HCT116 (cell line): ENCODE measurements at regions not wholly inside any gene's neighbourhood (a gene's known extent, or its start where the extent isn't known, plus 50 kb on each side); places are given as distances from the start of the nearest gene placed in this dataset.

Source experiments
- ATAC-seq: fragments of 200-7000 bp; cut with Tn5 transposase; 2 replicates; pipeline ENCODE4 v1.9.1; 2020; ENCODE audit warnings: mild to moderate bottlenecking, moderate library complexity
- BruUV-seq: library from RNA; stranded (reverse); fragments of 400-500 nt; replicated peaks from 2 replicates; lab custom pipeline; 2021; lab: Mats Ljungman, UMichigan
- CTCF ChIA-PET: fragments of 300-600 bp; sonication (Branson Sonifier 250); formaldehyde crosslinking; loops from one replicate; lab custom pipeline; 2021; ENCODE audit warnings: antibody characterized with exemption; lab: Charles Lee
- POLR2A ChIA-PET: fragments of 300-600, 350-600 bp; sonication (Branson Sonifier 250); formaldehyde crosslinking; loops from one replicate; lab custom pipeline; 2021; ENCODE audit warnings: antibody characterized with exemption; lab: Charles Lee
- RAD21 ChIA-PET, 2 experiments: fragments of 300-600 bp; sonication (Branson Sonifier 250); formaldehyde crosslinking; loops; one replicate each; lab custom pipeline; 2023; ENCODE audit warnings: low total read pairs in 2 of 2; ENCODE audit not compliant: uncharacterized antibody in 2 of 2, unreplicated experiment in 2 of 2, low non-redundant PET in 1 of 2; lab: Charles Lee
- DNase-seq: peaks from one replicate; pipeline ENCODE4 v3.0.0-alpha.2; 2010; ENCODE audit warnings: low read depth, low spot score
- H2AFZ ChIP-seq: fragments of 200-600 bp; shearing (Covaris generic), sonication (generic); 2 replicates; pipeline ENCODE4 v1.6.1; 2017; ENCODE audit warnings: low read depth, mixed run types, mixed read lengths, antibody characterized with exemption, low read length; ENCODE audit not compliant: poor library complexity, severe bottlenecking
- H3K27ac ChIP-seq: 2 replicates; pipeline ENCODE4 v1.5.1; 2012; ENCODE audit warnings: low read depth, low read length
- H3K27me3 ChIP-seq: fragments of 200-600 bp; sonication (generic); 2 replicates; pipeline ENCODE4 v1.6.1; 2016; ENCODE audit warnings: mixed run types, low read length, mixed read lengths; ENCODE audit not compliant: insufficient read depth
- H3K36me3 ChIP-seq, 2 experiments: fragments of 200-500 bp in 1 of 2; fragments of 200-600 bp in 1 of 2; sonication (Bioruptor generic) in 1 of 2; sonication (generic) in 1 of 2; 2 replicates each; pipeline versions ENCODE4 v1.5.1 to v1.6.1; 2014 to 2016; ENCODE audit warnings: low read length in 2 of 2, inconsistent platforms in 1 of 2, mixed read lengths in 1 of 2, mixed run types in 1 of 2; ENCODE audit not compliant: insufficient read depth in 2 of 2, control insufficient read depth in 1 of 2
- H3K4me1 ChIP-seq, 2 experiments: fragments of 200-600 bp in 1 of 2; sonication (generic) in 1 of 2; 2 replicates each; pipeline versions ENCODE4 v1.5.1 to v1.6.1; 2012 to 2017; ENCODE audit warnings: low read length in 2 of 2, inconsistent platforms in 1 of 2, mild to moderate bottlenecking in 1 of 2, mixed read lengths in 1 of 2, mixed run types in 1 of 2, moderate library complexity in 1 of 2; ENCODE audit not compliant: insufficient read depth in 2 of 2, control insufficient read depth in 1 of 2
- H3K4me2 ChIP-seq: fragments of 200-600 bp; sonication (generic); 2 replicates; pipeline ENCODE4 v1.6.1; 2017; ENCODE audit warnings: mixed run types, low read length, mixed read lengths
- H3K4me3 ChIP-seq, 2 experiments: fragments of 200-600 bp in 1 of 2; sonication (generic) in 1 of 2; replicated peaks in 1 of 2; 2 replicates each; pipeline ENCODE4 v1.5.1; 2011 to 2016; ENCODE audit warnings: low read length in 2 of 2, control low read depth in 1 of 2, low read depth in 1 of 2, mild to moderate bottlenecking in 1 of 2, mixed read lengths in 1 of 2, mixed run types in 1 of 2
- H3K79me2 ChIP-seq: fragments of 200-600 bp; sonication (generic); 2 replicates; pipeline ENCODE4 v1.6.1; 2017; ENCODE audit warnings: mild to moderate bottlenecking, mixed run types, low read length, moderate library complexity, mixed read lengths; ENCODE audit not compliant: insufficient read depth
- H3K9ac ChIP-seq: fragments of 200-600 bp; sonication (generic); 2 replicates; pipeline ENCODE4 v1.6.1; 2016; ENCODE audit warnings: low read length, mixed read lengths
- H3K9me2 ChIP-seq: fragments of 200-600 bp; sonication (generic), shearing (Covaris generic); 2 replicates; pipeline ENCODE4 v1.6.1; 2017; ENCODE audit warnings: mixed run types, mild to moderate bottlenecking, moderate library complexity; ENCODE audit not compliant: insufficient read depth
- H3K9me3 ChIP-seq, 2 experiments: fragments of 200-500 bp in 1 of 2; fragments of 200-600 bp in 1 of 2; sonication (Bioruptor generic) in 1 of 2; sonication (generic) in 1 of 2; 2 replicates each; pipeline ENCODE4 v1.6.1; 2014 to 2017; ENCODE audit warnings: low read length in 2 of 2, mixed read lengths in 2 of 2, inconsistent platforms in 1 of 2, low read depth in 1 of 2, mild to moderate bottlenecking in 1 of 2, mixed run types in 1 of 2, moderate library complexity in 1 of 2; ENCODE audit not compliant: control insufficient read depth in 1 of 2, insufficient read depth in 1 of 2
- H4K20me1 ChIP-seq: fragments of 200-600 bp; sonication (generic), shearing (Covaris generic); 2 replicates; pipeline ENCODE4 v1.6.1; 2017; ENCODE audit warnings: mixed run types, mild to moderate bottlenecking, moderate library complexity; ENCODE audit not compliant: insufficient read depth
- CBX3 ChIP-seq: IDR thresholded peaks from 2 replicates; pipeline ENCODE4 v1.6.1; 2012; ENCODE audit warnings: low read depth
- EGR1 ChIP-seq: IDR thresholded peaks from 2 replicates; pipeline ENCODE4 v1.6.1; 2012; ENCODE audit warnings: low read depth
- EZH2 ChIP-seq: fragments of 200-600 bp; sonication (generic); IDR thresholded peaks from 2 replicates; pipeline ENCODE4 v1.6.1; 2017; ENCODE audit warnings: antibody characterized with exemption, mixed run types
- EZH2phosphoT487 ChIP-seq: fragments of 200-600 bp; IDR thresholded peaks from 2 replicates; pipeline ENCODE4 v1.6.1; 2018; ENCODE audit warnings: antibody characterized with exemption, borderline replicate concordance
- JUND ChIP-seq: IDR thresholded peaks from 2 replicates; pipeline ENCODE4 v1.6.1; 2012
- POLR2A ChIP-seq: IDR thresholded peaks from 2 replicates; pipeline ENCODE4 v1.7.0; 2011; ENCODE audit warnings: borderline replicate concordance; ENCODE audit not compliant: insufficient read depth, insufficient read length; ENCODE audit errors: extremely low read depth
- POLR2AphosphoS5 ChIP-seq: IDR thresholded peaks from 2 replicates; pipeline ENCODE4 v1.6.1; 2011; ENCODE audit warnings: mild to moderate bottlenecking, low read depth, low read length, moderate library complexity
- RAD21 ChIP-seq: IDR thresholded peaks from 2 replicates; pipeline ENCODE4 v1.6.1; 2012; ENCODE audit warnings: low read depth, mild to moderate bottlenecking
- SIN3A ChIP-seq: IDR thresholded peaks from 2 replicates; pipeline ENCODE4 v1.6.1; 2012; ENCODE audit warnings: low read depth
- SRF ChIP-seq: IDR thresholded peaks from 2 replicates; pipeline ENCODE4 v1.6.1; 2012; ENCODE audit warnings: low read depth
- YY1 ChIP-seq: IDR thresholded peaks from 2 replicates; pipeline ENCODE4 v1.6.1; 2011; ENCODE audit warnings: low read length, low read depth, moderate library complexity, mild to moderate bottlenecking; ENCODE audit not compliant: insufficient replicate concordance; ENCODE audit errors: extremely low read depth
- ZNF274 ChIP-seq: fragments of 200-500 bp; sonication (Bioruptor generic); IDR thresholded peaks from 2 replicates; pipeline ENCODE4 v1.6.1; 2014; ENCODE audit warnings: mild to moderate bottlenecking, low read depth, low read length, inconsistent platforms
- intact Hi-C: fragments of 100-400 bp; cut with micrococcal nuclease; formaldehyde crosslinking; loops from 2 replicates; pipeline ENCODE4 v1.10.0; 2022
- TF ChIP-seq, protein P1 (sequence below): IDR thresholded peaks from 2 replicates; pipeline ENCODE4 v1.6.1; 2012
- TF ChIP-seq, protein P2 (sequence below): IDR thresholded peaks from 2 replicates; pipeline ENCODE4 v1.6.1; 2012; ENCODE audit warnings: low read depth
- TF ChIP-seq, protein P3 (sequence below), 3 experiments: fragments of 200-600 bp in 1 of 3; sonication (generic) in 1 of 3; IDR thresholded peaks in 2 of 3; conservative IDR thresholded peaks in 1 of 3; 2 replicates each; pipeline ENCODE4 v1.5.1; 2012 to 2017; ENCODE audit warnings: low read depth in 2 of 3, low read length in 2 of 3, antibody characterized with exemption in 1 of 3, borderline replicate concordance in 1 of 3, control low read depth in 1 of 3, mild to moderate bottlenecking in 1 of 3, mixed read lengths in 1 of 3, mixed run types in 1 of 3, moderate library complexity in 1 of 3; ENCODE audit not compliant: insufficient read depth in 1 of 3

DNA sequence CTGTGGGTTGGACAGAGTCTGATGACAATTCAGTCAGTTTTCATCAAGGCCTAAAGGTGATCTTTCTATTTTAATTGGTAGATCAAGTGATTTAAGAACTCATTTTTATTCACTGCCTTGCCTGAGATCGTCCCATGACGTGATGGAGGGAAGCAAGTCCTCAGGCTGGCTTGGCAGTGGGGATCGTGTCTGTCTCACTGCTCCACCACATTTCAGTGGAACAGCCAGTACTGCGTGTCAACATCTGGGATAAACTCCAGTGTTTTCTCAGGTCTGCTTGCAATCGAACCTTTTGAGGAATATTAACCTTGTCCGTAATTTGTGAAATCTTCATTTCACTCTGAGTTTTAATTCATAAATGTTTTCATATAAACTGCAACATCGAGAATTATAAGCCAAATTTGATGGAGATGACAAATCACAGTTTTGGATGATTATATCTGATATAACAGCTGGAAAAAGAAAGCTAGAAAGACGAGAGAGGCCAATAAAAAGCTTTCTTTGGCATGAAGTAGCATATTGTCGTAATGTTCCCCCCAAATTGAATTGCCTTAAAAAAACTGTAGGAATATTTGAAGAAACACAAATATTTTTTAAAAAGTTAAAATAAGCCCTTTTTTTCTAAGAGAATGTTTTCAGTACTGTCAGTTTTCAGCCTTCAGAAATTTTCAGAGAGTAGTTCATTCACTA is 414.7 kb upstream of the SPRED2 start:
- Histone ChIP-seq H2AFZ (no peak overlapping the region), H3K79me2 (no peaks in the 10 kb centered on the region), H3K27ac (no peak overlapping the region), H3K4me2 (no peak overlapping the region), H3K27me3 (peaks cover 57% of the 10 kb centered on the region), H4K20me1 (no peaks in the 10 kb centered on the region), H3K4me1 (no peaks in the 10 kb centered on the region), H3K9ac (no peak overlapping the region), H3K4me3 (no peak overlapping the region), H3K9me3 (no peaks in the 10 kb centered on the region), H3K9me2 (no peaks in the 10 kb centered on the region), H3K36me3 (no peaks in the 10 kb centered on the region)
- DNase-seq (no peak), ATAC-seq (no peak)
- no peak for TF ChIP-seq EGR1
- TF ChIP-seq CBX3: no peak
- TF ChIP-seq POLR2AphosphoS5: no peak
- TF ChIP-seq, protein P1, sequence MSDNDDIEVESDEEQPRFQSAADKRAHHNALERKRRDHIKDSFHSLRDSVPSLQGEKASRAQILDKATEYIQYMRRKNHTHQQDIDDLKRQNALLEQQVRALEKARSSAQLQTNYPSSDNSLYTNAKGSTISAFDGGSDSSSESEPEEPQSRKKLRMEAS: no peak
- no peak for TF ChIP-seq EZH2
- TF ChIP-seq, protein P2, sequence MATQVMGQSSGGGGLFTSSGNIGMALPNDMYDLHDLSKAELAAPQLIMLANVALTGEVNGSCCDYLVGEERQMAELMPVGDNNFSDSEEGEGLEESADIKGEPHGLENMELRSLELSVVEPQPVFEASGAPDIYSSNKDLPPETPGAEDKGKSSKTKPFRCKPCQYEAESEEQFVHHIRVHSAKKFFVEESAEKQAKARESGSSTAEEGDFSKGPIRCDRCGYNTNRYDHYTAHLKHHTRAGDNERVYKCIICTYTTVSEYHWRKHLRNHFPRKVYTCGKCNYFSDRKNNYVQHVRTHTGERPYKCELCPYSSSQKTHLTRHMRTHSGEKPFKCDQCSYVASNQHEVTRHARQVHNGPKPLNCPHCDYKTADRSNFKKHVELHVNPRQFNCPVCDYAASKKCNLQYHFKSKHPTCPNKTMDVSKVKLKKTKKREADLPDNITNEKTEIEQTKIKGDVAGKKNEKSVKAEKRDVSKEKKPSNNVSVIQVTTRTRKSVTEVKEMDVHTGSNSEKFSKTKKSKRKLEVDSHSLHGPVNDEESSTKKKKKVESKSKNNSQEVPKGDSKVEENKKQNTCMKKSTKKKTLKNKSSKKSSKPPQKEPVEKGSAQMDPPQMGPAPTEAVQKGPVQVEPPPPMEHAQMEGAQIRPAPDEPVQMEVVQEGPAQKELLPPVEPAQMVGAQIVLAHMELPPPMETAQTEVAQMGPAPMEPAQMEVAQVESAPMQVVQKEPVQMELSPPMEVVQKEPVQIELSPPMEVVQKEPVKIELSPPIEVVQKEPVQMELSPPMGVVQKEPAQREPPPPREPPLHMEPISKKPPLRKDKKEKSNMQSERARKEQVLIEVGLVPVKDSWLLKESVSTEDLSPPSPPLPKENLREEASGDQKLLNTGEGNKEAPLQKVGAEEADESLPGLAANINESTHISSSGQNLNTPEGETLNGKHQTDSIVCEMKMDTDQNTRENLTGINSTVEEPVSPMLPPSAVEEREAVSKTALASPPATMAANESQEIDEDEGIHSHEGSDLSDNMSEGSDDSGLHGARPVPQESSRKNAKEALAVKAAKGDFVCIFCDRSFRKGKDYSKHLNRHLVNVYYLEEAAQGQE: no peak
- no peak for TF ChIP-seq SRF
- no peak for TF ChIP-seq ZNF274
- no peak for TF ChIP-seq YY1
- TF ChIP-seq EZH2phosphoT487: no peak
- no peak for TF ChIP-seq SIN3A
- TF ChIP-seq, protein P3, sequence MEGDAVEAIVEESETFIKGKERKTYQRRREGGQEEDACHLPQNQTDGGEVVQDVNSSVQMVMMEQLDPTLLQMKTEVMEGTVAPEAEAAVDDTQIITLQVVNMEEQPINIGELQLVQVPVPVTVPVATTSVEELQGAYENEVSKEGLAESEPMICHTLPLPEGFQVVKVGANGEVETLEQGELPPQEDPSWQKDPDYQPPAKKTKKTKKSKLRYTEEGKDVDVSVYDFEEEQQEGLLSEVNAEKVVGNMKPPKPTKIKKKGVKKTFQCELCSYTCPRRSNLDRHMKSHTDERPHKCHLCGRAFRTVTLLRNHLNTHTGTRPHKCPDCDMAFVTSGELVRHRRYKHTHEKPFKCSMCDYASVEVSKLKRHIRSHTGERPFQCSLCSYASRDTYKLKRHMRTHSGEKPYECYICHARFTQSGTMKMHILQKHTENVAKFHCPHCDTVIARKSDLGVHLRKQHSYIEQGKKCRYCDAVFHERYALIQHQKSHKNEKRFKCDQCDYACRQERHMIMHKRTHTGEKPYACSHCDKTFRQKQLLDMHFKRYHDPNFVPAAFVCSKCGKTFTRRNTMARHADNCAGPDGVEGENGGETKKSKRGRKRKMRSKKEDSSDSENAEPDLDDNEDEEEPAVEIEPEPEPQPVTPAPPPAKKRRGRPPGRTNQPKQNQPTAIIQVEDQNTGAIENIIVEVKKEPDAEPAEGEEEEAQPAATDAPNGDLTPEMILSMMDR (IDR thresholded peaks at IDR 0.05 in 2 of 3, conservative IDR thresholded peaks at IDR 0.05 in 1 of 3; ENCODE audit: borderline replicate concordance in 1 of 3, insufficient read depth in 1 of 3, low read depth in 2 of 3, low read length in 2 of 3): no peak
- no peak for TF ChIP-seq POLR2A
- no peak for TF ChIP-seq RAD21
- no peak for TF ChIP-seq JUND
- BruUV-seq: no TSS peak
- RAD21 ChIA-PET: no interaction called here
- POLR2A ChIA-PET: no interaction called here
- CTCF ChIA-PET: no interaction called here
- intact Hi-C loops: no loop called here
